ENCODE measurements at regions not wholly inside any gene's neighbourhood (a gene's known extent, or its start where the extent isn't known, plus 50 kb on each side); places are given as distances from the start of the nearest gene placed in this dataset.

DNA sequence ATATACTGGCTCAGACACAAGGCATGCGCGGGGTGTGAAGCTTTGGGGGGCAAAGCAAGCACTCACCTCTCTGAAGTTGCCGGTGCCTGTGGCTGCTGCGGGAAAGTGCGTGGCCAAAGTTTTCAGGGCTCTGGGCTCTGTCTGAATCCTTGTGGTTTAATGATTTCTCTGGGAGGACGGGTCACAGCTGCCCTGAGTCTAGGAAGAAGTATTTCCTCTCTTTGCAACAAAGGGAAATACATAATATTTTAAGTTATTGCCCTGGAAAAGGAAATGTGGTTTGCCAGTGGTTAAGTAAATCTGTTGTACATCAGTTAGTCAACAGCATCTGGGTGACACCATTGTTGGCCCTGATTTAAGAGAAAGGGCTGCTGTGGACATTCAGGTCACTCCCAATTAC is 56.7 kb upstream of the ZDBF2 start:
- no peak overlapping the region for H3K4me3 ChIP-seq (replicated peaks; ENCODE audit: insufficient read depth, low read length)
- TF ChIP-seq REST (IDR thresholded peaks at IDR 0.05; ENCODE audit: insufficient replicate concordance, low read depth) (no peak), POLR2AphosphoS5 (IDR thresholded peaks at IDR 0.05; ENCODE audit: low read depth) (no peak), CTCF (IDR thresholded peaks at IDR 0.05; ENCODE audit: insufficient read depth, low read length) (no peak), SPI1 (IDR thresholded peaks at IDR 0.05; ENCODE audit: borderline replicate concordance, low read depth) (no peak), GABPA (IDR thresholded peaks at IDR 0.05; ENCODE audit: low read depth) (no peak)
- no peak overlapping the region for H3K27ac ChIP-seq (replicated peaks)
- no peak for DNase-seq (ENCODE audit: low read depth in 1 of 2, low spot score in 1 of 2)
- H3K27me3 ChIP-seq (ENCODE audit: insufficient read depth, poor library complexity, severe bottlenecking): peaks cover 16% of the 10 kb centered on the region

DNA sequence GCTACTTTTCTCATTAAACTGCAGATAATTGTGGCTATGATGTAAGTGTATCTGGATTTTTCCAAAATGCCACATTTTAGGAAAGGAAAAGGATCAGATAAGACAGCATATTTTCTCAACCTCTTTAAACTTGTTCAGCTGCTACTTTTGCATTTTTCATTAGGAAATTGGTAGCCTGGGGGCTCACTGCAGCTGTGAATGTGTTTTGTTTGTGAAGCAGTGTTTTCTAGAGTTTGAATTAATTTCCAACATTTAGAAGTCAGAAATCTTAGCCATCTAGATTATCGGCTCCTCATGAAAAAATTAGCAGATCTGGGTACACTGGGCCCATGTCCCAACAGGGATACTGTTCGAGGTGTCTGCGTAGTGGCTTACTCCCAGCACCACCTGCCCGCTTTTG is 56.3 kb upstream of the ZDBF2 start:
- TF ChIP-seq SPI1 (IDR thresholded peaks at IDR 0.05; ENCODE audit: borderline replicate concordance, low read depth): no peak
- no peak for TF ChIP-seq REST (IDR thresholded peaks at IDR 0.05; ENCODE audit: insufficient replicate concordance, low read depth)
- no peak for TF ChIP-seq CTCF (IDR thresholded peaks at IDR 0.05; ENCODE audit: insufficient read depth, low read length)
- no peak for TF ChIP-seq GABPA (IDR thresholded peaks at IDR 0.05; ENCODE audit: low read depth)
- TF ChIP-seq POLR2AphosphoS5 (IDR thresholded peaks at IDR 0.05; ENCODE audit: low read depth): no peak
- H3K27ac ChIP-seq (replicated peaks): no peak overlapping the region
- H3K4me3 ChIP-seq (replicated peaks; ENCODE audit: insufficient read depth, low read length): no peak overlapping the region
- no peak for DNase-seq (ENCODE audit: low read depth in 1 of 2, low spot score in 1 of 2)
- peaks cover 14% of the 10 kb centered on the region for H3K27me3 ChIP-seq (ENCODE audit: insufficient read depth, poor library complexity, severe bottlenecking)

- TF ChIP-seq GABPA (IDR thresholded peaks at IDR 0.05; ENCODE audit: low read depth) (no peak), SPI1 (IDR thresholded peaks at IDR 0.05; ENCODE audit: borderline replicate concordance, low read depth) (peak; percentile 53; the same call in 1 of the 2 replicates)
- Histone ChIP-seq H3K27me3 (ENCODE audit: insufficient read depth, poor library complexity, severe bottlenecking) (peaks cover 14% of the 10 kb centered on the region), H3K27ac (replicated peaks) (no peak overlapping the region), H3K4me3 (replicated peaks; ENCODE audit: insufficient read depth, low read length) (no peak overlapping the region)
- DNase-seq (ENCODE audit: low read depth in 1 of 2, low spot score in 1 of 2): no peak
Measured at GRCh38 chr2:206218796-206219499, 55.5 kb upstream of the ZDBF2 start.

DNA sequence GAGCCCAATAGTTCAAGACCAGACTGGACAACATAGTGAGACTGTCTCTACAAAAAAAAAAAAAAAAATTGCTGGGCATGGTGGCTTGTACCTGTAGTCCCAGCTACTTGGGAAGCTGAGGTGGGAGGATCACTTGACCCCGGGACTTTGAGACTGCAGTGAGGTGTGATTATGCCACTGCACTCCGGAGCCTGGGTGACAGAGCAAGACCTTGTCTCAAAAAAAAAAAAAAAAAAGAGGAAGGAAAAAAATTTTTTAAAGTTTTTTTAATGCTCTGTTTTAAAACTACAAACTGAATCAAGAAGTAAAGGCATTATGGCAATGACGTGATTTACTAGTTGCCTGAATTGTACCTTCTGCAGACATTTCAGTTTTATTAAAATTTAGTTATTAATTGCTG is 54.5 kb upstream of the ZDBF2 start:
- Histone ChIP-seq H3K27ac (replicated peaks) (no peak overlapping the region), H3K27me3 (ENCODE audit: insufficient read depth, poor library complexity, severe bottlenecking) (peaks cover 14% of the 10 kb centered on the region), H3K4me3 (replicated peaks; ENCODE audit: insufficient read depth, low read length) (no peak overlapping the region)
- no peak for DNase-seq (ENCODE audit: low read depth in 1 of 2, low spot score in 1 of 2)
- TF ChIP-seq CTCF (IDR thresholded peaks at IDR 0.05; ENCODE audit: insufficient read depth, low read length): no peak
- TF ChIP-seq REST (IDR thresholded peaks at IDR 0.05; ENCODE audit: insufficient replicate concordance, low read depth): no peak
- no peak for TF ChIP-seq SPI1 (IDR thresholded peaks at IDR 0.05; ENCODE audit: borderline replicate concordance, low read depth)
- TF ChIP-seq POLR2AphosphoS5 (IDR thresholded peaks at IDR 0.05; ENCODE audit: low read depth): no peak
- TF ChIP-seq GABPA (IDR thresholded peaks at IDR 0.05; ENCODE audit: low read depth): no peak
